ENCODE measurements at regions not wholly inside any gene's neighbourhood (a gene's known extent, or its start where the extent isn't known, plus 50 kb on each side); places are given as distances from the start of the nearest gene placed in this dataset.

GRCh38 chr9:99607842-99608448 lies 213.7 kb upstream of the NR4A3 start:
- no peaks in the 10 kb centered on the region for H4K20me1 ChIP-seq (ENCODE audit: insufficient read depth, low read length)
- H2AFZ ChIP-seq (ENCODE audit: low read depth, low read length): no peak overlapping the region
- TF ChIP-seq CTCF (IDR thresholded peaks at IDR 0.05; ENCODE audit: borderline replicate concordance, extremely low read depth, low read length, poor library complexity, severe bottlenecking) (no peak), EZH2 (IDR thresholded peaks at IDR 0.05; ENCODE audit: borderline replicate concordance, low read depth, low read length, severe bottlenecking) (no peak)
- H3K27ac ChIP-seq (ENCODE audit: low read length): no peak overlapping the region
- no peaks in the 10 kb centered on the region for H3K79me2 ChIP-seq (ENCODE audit: insufficient read depth, low read length)
- no peak overlapping the region for H3K9ac ChIP-seq (ENCODE audit: low read depth, low read length)
- H3K4me3 ChIP-seq (ENCODE audit: low read depth in 1 of 2, low read length in 2 of 2): no peak overlapping the region
- H3K9me3 ChIP-seq (ENCODE audit: insufficient read depth, low read length, severe bottlenecking): no peaks in the 10 kb centered on the region
- ATAC-seq (ENCODE audit: insufficient read depth, low read depth): no peak
- H3K27me3 ChIP-seq (ENCODE audit: insufficient read depth, low read length, poor library complexity): no peaks in the 10 kb centered on the region
- no peaks in the 10 kb centered on the region for H3K36me3 ChIP-seq (ENCODE audit: insufficient read depth, low read length)
- H3K4me2 ChIP-seq (ENCODE audit: insufficient read depth, low read length): no peak overlapping the region
- no peak for DNase-seq
- no peaks in the 10 kb centered on the region for H3K4me1 ChIP-seq (ENCODE audit: insufficient read depth, low read length)

- Histone ChIP-seq H3K27ac (ENCODE audit: low read length) (no peak overlapping the region), H3K27me3 (ENCODE audit: insufficient read depth, low read length, poor library complexity) (no peaks in the 10 kb centered on the region), H3K36me3 (ENCODE audit: insufficient read depth, low read length) (no peaks in the 10 kb centered on the region), H3K4me1 (ENCODE audit: insufficient read depth, low read length) (no peaks in the 10 kb centered on the region), H3K4me2 (ENCODE audit: insufficient read depth, low read length) (no peak overlapping the region), H3K79me2 (ENCODE audit: insufficient read depth, low read length) (no peaks in the 10 kb centered on the region), H2AFZ (ENCODE audit: low read depth, low read length) (no peak overlapping the region), H3K4me3 (ENCODE audit: low read depth in 1 of 2, low read length in 2 of 2) (no peak overlapping the region), H3K9me3 (ENCODE audit: insufficient read depth, low read length, severe bottlenecking) (no peaks in the 10 kb centered on the region), H3K9ac (ENCODE audit: low read depth, low read length) (no peak overlapping the region), H4K20me1 (ENCODE audit: insufficient read depth, low read length) (no peaks in the 10 kb centered on the region)
- DNase-seq (no peak), ATAC-seq (ENCODE audit: insufficient read depth, low read depth) (no peak)
- no peak for TF ChIP-seq CTCF (IDR thresholded peaks at IDR 0.05; ENCODE audit: borderline replicate concordance, extremely low read depth, low read length, poor library complexity, severe bottlenecking)
- no peak for TF ChIP-seq EZH2 (IDR thresholded peaks at IDR 0.05; ENCODE audit: borderline replicate concordance, low read depth, low read length, severe bottlenecking)
These were observed 207.3 kb upstream of the NR4A3 start for GRCh38 chr9:99614341-99614740.

- DNase-seq (no peak), ATAC-seq (ENCODE audit: insufficient read depth, low read depth) (no peak)
- Histone ChIP-seq H3K79me2 (ENCODE audit: insufficient read depth, low read length) (no peaks in the 10 kb centered on the region), H3K4me1 (ENCODE audit: insufficient read depth, low read length) (no peaks in the 10 kb centered on the region), H2AFZ (ENCODE audit: low read depth, low read length) (no peak overlapping the region), H3K9me3 (ENCODE audit: insufficient read depth, low read length, severe bottlenecking) (no peaks in the 10 kb centered on the region), H3K27ac (ENCODE audit: low read length) (no peak overlapping the region), H3K4me2 (ENCODE audit: insufficient read depth, low read length) (no peak overlapping the region), H3K9ac (ENCODE audit: low read depth, low read length) (no peak overlapping the region), H3K4me3 (ENCODE audit: low read depth in 1 of 2, low read length in 2 of 2) (no peak overlapping the region), H3K36me3 (ENCODE audit: insufficient read depth, low read length) (no peaks in the 10 kb centered on the region), H3K27me3 (ENCODE audit: insufficient read depth, low read length, poor library complexity) (no peaks in the 10 kb centered on the region), H4K20me1 (ENCODE audit: insufficient read depth, low read length) (no peaks in the 10 kb centered on the region)
- TF ChIP-seq CTCF (IDR thresholded peaks at IDR 0.05; ENCODE audit: borderline replicate concordance, extremely low read depth, low read length, poor library complexity, severe bottlenecking): no peak
These were observed 200.6 kb upstream of the NR4A3 start for GRCh38 chr9:99621040-99621439.

- no peak overlapping the region for H2AFZ ChIP-seq (ENCODE audit: low read depth, low read length)
- no peak overlapping the region for H3K4me3 ChIP-seq (ENCODE audit: low read depth in 1 of 2, low read length in 2 of 2)
- H3K79me2 ChIP-seq (ENCODE audit: insufficient read depth, low read length): no peaks in the 10 kb centered on the region
- no peaks in the 10 kb centered on the region for H3K36me3 ChIP-seq (ENCODE audit: insufficient read depth, low read length)
- no peak overlapping the region for H3K4me2 ChIP-seq (ENCODE audit: insufficient read depth, low read length)
- no peak for DNase-seq
- no peak overlapping the region for H3K9ac ChIP-seq (ENCODE audit: low read depth, low read length)
- no peak for ATAC-seq (ENCODE audit: insufficient read depth, low read depth)
- H3K4me1 ChIP-seq (ENCODE audit: insufficient read depth, low read length): no peaks in the 10 kb centered on the region
- H3K9me3 ChIP-seq (ENCODE audit: insufficient read depth, low read length, severe bottlenecking): no peaks in the 10 kb centered on the region
- TF ChIP-seq CTCF (IDR thresholded peaks at IDR 0.05; ENCODE audit: borderline replicate concordance, extremely low read depth, low read length, poor library complexity, severe bottlenecking): no peak
- TF ChIP-seq EZH2 (IDR thresholded peaks at IDR 0.05; ENCODE audit: borderline replicate concordance, low read depth, low read length, severe bottlenecking): no peak
- no peaks in the 10 kb centered on the region for H4K20me1 ChIP-seq (ENCODE audit: insufficient read depth, low read length)
- H3K27me3 ChIP-seq (ENCODE audit: insufficient read depth, low read length, poor library complexity): no peaks in the 10 kb centered on the region
- no peak overlapping the region for H3K27ac ChIP-seq (ENCODE audit: low read length)
These were observed 199.0 kb upstream of the NR4A3 start for GRCh38 chr9:99622679-99623078.

Measured in DND-41 (cell line).